HepG2 (cell line): ENCODE measurements at regions not wholly inside any gene's neighbourhood (a gene's known extent, or its start where the extent isn't known, plus 50 kb on each side); places are given as distances from the start of the nearest gene placed in this dataset.
A peak's percentile ranks its signal among the peaks of the same experiment; 100 is the strongest.

ENCODE experiments used
- ATAC-seq: fragments of 200-7000 bp; cut with Tn5 transposase; 3 replicates; pipeline ENCODE4 v1.9.1; 2020; ENCODE audit warnings: mild to moderate bottlenecking, moderate library complexity
- BruUV-seq: library from RNA; stranded (reverse); fragments of 400-500 nt; replicated peaks from 2 replicates; lab custom pipeline; 2021; lab: Mats Ljungman, UMichigan
- CTCF ChIA-PET: fragments of 300-600 bp; formaldehyde crosslinking; extraction: SDS; loops from one replicate; lab custom pipeline; 2021; ENCODE audit warnings: low total read pairs, inconsistent platforms, low intra/inter-chr PET ratio; lab: Yijun Ruan, JAX
- POLR2A ChIA-PET: fragments of 350-600 bp; sonication (Branson Sonifier 250); formaldehyde crosslinking; loops from one replicate; lab custom pipeline; 2020; ENCODE audit warnings: antibody characterized with exemption, inconsistent platforms; lab: Yijun Ruan, JAX
- DNase-seq: peaks from one replicate; pipeline ENCODE4 v3.0.0-alpha.2; 2015; ENCODE audit warnings: low spot score
- FAIRE-seq: peaks from 3 replicates; lab custom pipeline; 2011; peaks lifted over from hg19 to GRCh38; lab: Jason Lieb, UNC
- H2AFZ ChIP-seq: one replicate; pipeline ENCODE4 v1.6.1; 2011; ENCODE audit warnings: low read length, inconsistent platforms
- H3K27ac ChIP-seq: fragments of 300-600 bp; 3 replicates; pipeline ENCODE4 v1.8.0; 2011; ENCODE audit warnings: mixed run types, mild to moderate bottlenecking, mixed read lengths, low read length, inconsistent platforms; ENCODE audit not compliant: insufficient read depth; ENCODE audit errors: extremely low read length
- H3K27me3 ChIP-seq, 2 experiments: fragments of 200-600 bp in 1 of 2; 2 replicates in 1 of 2; 3 replicates in 1 of 2; pipeline versions ENCODE4 v1.6.0 to v1.8.0; 2011; ENCODE audit warnings: low read length in 2 of 2, mild to moderate bottlenecking in 2 of 2, moderate library complexity in 2 of 2, inconsistent platforms in 1 of 2; ENCODE audit not compliant: insufficient read depth in 2 of 2, control insufficient read depth in 1 of 2
- H3K36me3 ChIP-seq, 2 experiments: fragments of 200-600 bp in 1 of 2; replicated peaks in 1 of 2; 2 replicates in 1 of 2; 3 replicates in 1 of 2; pipeline versions ENCODE4 v1.5.1 to v1.8.0; 2011; ENCODE audit warnings: low read length in 2 of 2, inconsistent platforms in 1 of 2; ENCODE audit not compliant: insufficient read depth in 2 of 2, control insufficient read depth in 1 of 2
- H3K4me1 ChIP-seq: 2 replicates; pipeline ENCODE4 v1.5.1; 2012; ENCODE audit warnings: low read length, inconsistent platforms; ENCODE audit not compliant: insufficient read depth
- H3K4me2 ChIP-seq: 2 replicates; pipeline ENCODE4 v1.6.0; 2011; ENCODE audit warnings: low read depth, low read length, inconsistent platforms
- H3K4me3 ChIP-seq, 3 experiments: fragments of 200-600 bp in 1 of 3; sonication (generic), shearing (Covaris generic) in 1 of 3; replicated peaks in 1 of 3; 2 replicates each; pipeline ENCODE4 v1.5.1; 2011 to 2016; ENCODE audit warnings: low read length in 3 of 3, inconsistent platforms in 2 of 3, low read depth in 2 of 3, mild to moderate bottlenecking in 2 of 3, control low read depth in 1 of 3, mixed read lengths in 1 of 3; ENCODE audit not compliant: insufficient read depth in 1 of 3
- H3K79me2 ChIP-seq: one replicate; pipeline ENCODE4 v1.6.1; 2011; ENCODE audit warnings: low read length, inconsistent platforms; ENCODE audit not compliant: insufficient read depth
- H3K9ac ChIP-seq: 2 replicates; pipeline ENCODE4 v1.6.0; 2011; ENCODE audit warnings: mild to moderate bottlenecking, low read depth, low read length, inconsistent platforms; ENCODE audit not compliant: insufficient read depth
- H3K9me3 ChIP-seq: 2 replicates; pipeline ENCODE4 v1.5.1; 2012; ENCODE audit warnings: mild to moderate bottlenecking, low read length
- H4K20me1 ChIP-seq: 2 replicates; pipeline ENCODE4 v1.6.0; 2011; ENCODE audit warnings: inconsistent platforms, mild to moderate bottlenecking, low read length, moderate library complexity; ENCODE audit not compliant: insufficient read depth
- BATF2 ChIP-seq: sonication (generic); formaldehyde crosslinking; IDR thresholded peaks from 2 replicates; pipeline ENCODE4 v1.8.0; 2022; ENCODE audit warnings: mild to moderate bottlenecking, missing genetic modification reagents, moderate library complexity
- BRCA1 ChIP-seq: sonication (generic); formaldehyde crosslinking; IDR thresholded peaks from 2 replicates; pipeline ENCODE4 v1.4.0; 2020; ENCODE audit warnings: missing genetic modification reagents
- NR3C1 ChIP-seq: sonication (generic); formaldehyde crosslinking; IDR thresholded peaks from 2 replicates; pipeline ENCODE4 v1.4.0; 2020; ENCODE audit warnings: missing genetic modification reagents
- RFX3 ChIP-seq: IDR thresholded peaks from 2 replicates; pipeline ENCODE4 v1.6.1; 2016; ENCODE audit warnings: missing biosample characterization, missing genetic modification reagents
- YEATS4 ChIP-seq: sonication (generic); formaldehyde crosslinking; IDR thresholded peaks from 2 replicates; pipeline ENCODE4 v1.4.0; 2020; ENCODE audit warnings: missing genetic modification reagents, borderline replicate concordance
- ZBTB4 ChIP-seq: sonication (generic); formaldehyde crosslinking; IDR thresholded peaks from 2 replicates; pipeline ENCODE4 v1.4.0; 2020; ENCODE audit warnings: missing genetic modification reagents, mild to moderate bottlenecking, borderline replicate concordance
- ZNF160 ChIP-seq: sonication (generic); formaldehyde crosslinking; IDR thresholded peaks from 2 replicates; pipeline ENCODE4 v1.8.0; 2022; ENCODE audit warnings: mild to moderate bottlenecking, inconsistent platforms, missing genetic modification reagents
- WGBS: methylation state at CpG from one replicate; pipeline ENCODE4 v1.1.6; 2017; ENCODE audit warnings: low lambda C conversion rate; 5-methylcytosine and 5-hydroxymethylcytosine counted together
- in situ Hi-C: cut with HindIII; loops from 2 replicates; pipeline ENCODE4 v1.10.0; 2017; ENCODE audit warnings: low pct_unique_long_range_greater_than_20kb; ENCODE audit not compliant: extremely low pct_ligation_motif_present
- intact Hi-C: fragments of 100-400 bp; cut with micrococcal nuclease; formaldehyde crosslinking; loops from one replicate; pipeline ENCODE4 v1.10.0; 2022; ENCODE audit not compliant: unreplicated experiment

GRCh38 chr1:63135174-63135512, 187.2 kb upstream of the FOXD3 start (continued):
- no peak for TF ChIP-seq ZNF160 (CRISPR knock-in tag)
- no peak for TF ChIP-seq BRCA1
- no peak for TF ChIP-seq ZBTB4 (CRISPR knock-in tag)

- 94% methylated on average over 1 of the region's 1 CpG for WGBS
- FAIRE-seq (no peak), ATAC-seq (no peak)
- Histone ChIP-seq H2AFZ (no peak overlapping the region), H3K27ac (no peak overlapping the region), H3K4me1 (peaks cover 20% of the 10 kb centered on the region), H3K9ac (no peak overlapping the region), H3K9me3 (no peaks in the 10 kb centered on the region)
- TF ChIP-seq NR3C1 (CRISPR knock-in tag) (no peak), BATF2 (CRISPR knock-in tag) (no peak), RFX3 (CRISPR knock-in tag) (no peak), YEATS4 (CRISPR knock-in tag) (no peak)
- TF ChIP-seq, all 625 proteins: peak for 0
- in situ Hi-C loops (loop anchor here (25.0 kb wide), 1 partner anchor 298 kb away; no protein-coding TSS in a partner anchor), intact Hi-C loops (no loop called here)
- CTCF ChIA-PET, result no interaction called here
- peak overlapping the region; percentile 45 for H3K4me2 ChIP-seq
- H3K79me2 ChIP-seq, result no peaks in the 10 kb centered on the region
- POLR2A ChIA-PET, result no interaction called here
- no peaks in the 10 kb centered on the region for H4K20me1 ChIP-seq
- DNase-seq, result no peak
- H3K27me3 ChIP-seq, result no peaks in the 10 kb centered on the region
- H3K36me3 ChIP-seq, result no peaks in the 10 kb centered on the region
- BruUV-seq, result no TSS peak
- H3K4me3 ChIP-seq, result no peak overlapping the region
These were observed 186.6 kb upstream of the FOXD3 start for GRCh38 chr1:63135801-63136200.
